ENCODE measurements at regions not wholly inside any gene's neighbourhood (a gene's known extent, or its start where the extent isn't known, plus 50 kb on each side); places are given as distances from the start of the nearest gene placed in this dataset.

GRCh38 chr9:99690573-99690972, 131.1 kb upstream of the NR4A3 start:
- H3K4me1 ChIP-seq = no peaks in the 10 kb centered on the region
- no peak for ATAC-seq (ENCODE audit: low FRiP score in 2 of 2)
- TF ChIP-seq CTCF (IDR thresholded peaks at IDR 0.05) = no peak
- TF ChIP-seq EP300 (IDR thresholded peaks at IDR 0.05) = no peak
- no peak for TF ChIP-seq POLR2AphosphoS5 (IDR thresholded peaks at IDR 0.05)
- no peak for TF ChIP-seq POLR2A (IDR thresholded peaks at IDR 0.05)
- H3K36me3 ChIP-seq = no peaks in the 10 kb centered on the region
- no peak overlapping the region for H3K4me3 ChIP-seq
- no peak for DNase-seq
- no peaks in the 10 kb centered on the region for H3K27me3 ChIP-seq
- no peaks in the 10 kb centered on the region for H3K9me3 ChIP-seq
- no peak overlapping the region for H3K27ac ChIP-seq
- 69 to 86% methylated on average over 4 of the region's 4 CpGs for WGBS, 2 donors

GRCh38 chr9:99693888-99694287, 127.8 kb upstream of the NR4A3 start:
- H3K4me1 ChIP-seq = no peaks in the 10 kb centered on the region
- H3K27me3 ChIP-seq = no peaks in the 10 kb centered on the region
- no peaks in the 10 kb centered on the region for H3K9me3 ChIP-seq
- ATAC-seq (ENCODE audit: low FRiP score in 2 of 2) (no peak), DNase-seq (no peak)
- 78 to 82% methylated on average over 3 of the region's 3 CpGs for WGBS, 2 donors
- H3K36me3 ChIP-seq = no peaks in the 10 kb centered on the region
- TF ChIP-seq CTCF (IDR thresholded peaks at IDR 0.05) (no peak), POLR2A (IDR thresholded peaks at IDR 0.05) (no peak), EP300 (IDR thresholded peaks at IDR 0.05) (no peak), POLR2AphosphoS5 (IDR thresholded peaks at IDR 0.05) (no peak)
- no peak overlapping the region for H3K27ac ChIP-seq
- H3K4me3 ChIP-seq = no peak overlapping the region

- Histone ChIP-seq H3K36me3 (no peaks in the 10 kb centered on the region), H3K4me1 (no peaks in the 10 kb centered on the region), H3K9me3 (no peaks in the 10 kb centered on the region), H3K4me3 (no peak overlapping the region), H3K27me3 (no peaks in the 10 kb centered on the region), H3K27ac (no peak overlapping the region)
- WGBS, 2 donors = 91 to 93% methylated on average over 1 of the region's 1 CpG
- ATAC-seq (ENCODE audit: low FRiP score in 2 of 2) = no peak
- DNase-seq = no peak
- no peak for TF ChIP-seq POLR2AphosphoS5 (IDR thresholded peaks at IDR 0.05)
- TF ChIP-seq POLR2A (IDR thresholded peaks at IDR 0.05) = no peak
- no peak for TF ChIP-seq CTCF (IDR thresholded peaks at IDR 0.05)
- TF ChIP-seq EP300 (IDR thresholded peaks at IDR 0.05) = no peak
Observed at GRCh38 chr9:99694393-99694792, 127.3 kb upstream of the NR4A3 start.

- TF ChIP-seq EP300 (IDR thresholded peaks at IDR 0.05) = no peak
- no peak for TF ChIP-seq CTCF (IDR thresholded peaks at IDR 0.05)
- TF ChIP-seq POLR2AphosphoS5 (IDR thresholded peaks at IDR 0.05) = no peak
- TF ChIP-seq POLR2A (IDR thresholded peaks at IDR 0.05) = no peak
- Histone ChIP-seq H3K4me1 (no peaks in the 10 kb centered on the region), H3K27ac (no peak overlapping the region), H3K9me3 (no peaks in the 10 kb centered on the region), H3K27me3 (no peaks in the 10 kb centered on the region), H3K36me3 (no peaks in the 10 kb centered on the region), H3K4me3 (no peak overlapping the region)
- WGBS, 2 donors = 92 to 97% methylated on average over 3 of the region's 3 CpGs
- ATAC-seq (ENCODE audit: low FRiP score in 2 of 2) (no peak), DNase-seq (no peak)
Observed at GRCh38 chr9:99699396-99699795, 122.3 kb upstream of the NR4A3 start.

GRCh38 chr9:99712214-99712613, 109.5 kb upstream of the NR4A3 start:
- Histone ChIP-seq H3K36me3 (no peaks in the 10 kb centered on the region), H3K4me1 (no peaks in the 10 kb centered on the region), H3K9me3 (no peaks in the 10 kb centered on the region), H3K27ac (no peak overlapping the region), H3K4me3 (no peak overlapping the region), H3K27me3 (no peaks in the 10 kb centered on the region)
- DNase-seq (no peak), ATAC-seq (ENCODE audit: low FRiP score in 2 of 2) (no peak)
- no peak for TF ChIP-seq EP300 (IDR thresholded peaks at IDR 0.05)
- no peak for TF ChIP-seq CTCF (IDR thresholded peaks at IDR 0.05)
- no peak for TF ChIP-seq POLR2AphosphoS5 (IDR thresholded peaks at IDR 0.05)
- TF ChIP-seq POLR2A (IDR thresholded peaks at IDR 0.05) = no peak

Data from upper lobe of left lung (tissue), 6 donors.